ENCODE measurements at regions not wholly inside any gene's neighbourhood (a gene's known extent, or its start where the extent isn't known, plus 50 kb on each side); places are given as distances from the start of the nearest gene placed in this dataset.

DNA sequence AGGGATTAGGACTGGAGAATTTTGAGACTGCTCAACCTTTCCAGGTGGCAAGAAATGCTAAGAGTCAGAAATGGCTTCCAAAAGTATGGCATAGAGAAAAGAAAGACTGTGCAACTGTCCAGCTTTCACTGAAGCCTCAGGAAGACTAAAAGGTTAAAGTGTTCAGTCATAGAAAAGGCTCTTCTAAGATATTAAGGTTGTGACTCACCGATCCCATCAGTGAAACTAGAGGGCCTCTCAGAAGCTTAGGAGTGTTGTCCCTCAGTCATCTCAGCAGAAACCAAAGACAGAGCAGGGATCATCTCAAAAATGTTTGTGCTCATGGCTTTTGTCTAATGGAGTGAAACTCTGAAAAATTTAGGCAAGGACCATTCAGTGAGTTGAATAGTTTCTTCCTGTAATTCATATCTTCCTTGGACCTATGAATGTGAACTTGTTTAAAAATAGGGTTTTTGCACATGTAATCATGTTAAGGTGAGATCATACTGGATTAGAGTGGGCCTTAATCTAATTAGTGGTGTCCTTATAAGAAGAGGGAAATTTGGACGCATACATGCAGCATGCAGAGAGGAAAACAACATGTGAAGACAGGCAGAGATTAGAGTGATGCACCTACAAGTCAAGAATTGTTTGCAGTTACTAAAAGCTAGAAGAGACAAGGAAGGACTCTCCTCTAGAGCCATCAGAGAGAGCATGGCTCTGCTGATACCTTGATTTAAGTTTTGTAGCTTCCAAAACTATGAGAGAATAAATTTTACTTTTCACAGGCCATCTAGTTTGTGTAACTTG lies 71.3 kb downstream of the RPE65 start:
- H3K27ac Mint-ChIP-seq = no peak overlapping the region
- H3K27me3 ChIP-seq (ENCODE audit: control insufficient read depth, insufficient read depth, low read length) = no peaks in the 10 kb centered on the region
- no peak overlapping the region for H3K4me3 Mint-ChIP-seq

DNA sequence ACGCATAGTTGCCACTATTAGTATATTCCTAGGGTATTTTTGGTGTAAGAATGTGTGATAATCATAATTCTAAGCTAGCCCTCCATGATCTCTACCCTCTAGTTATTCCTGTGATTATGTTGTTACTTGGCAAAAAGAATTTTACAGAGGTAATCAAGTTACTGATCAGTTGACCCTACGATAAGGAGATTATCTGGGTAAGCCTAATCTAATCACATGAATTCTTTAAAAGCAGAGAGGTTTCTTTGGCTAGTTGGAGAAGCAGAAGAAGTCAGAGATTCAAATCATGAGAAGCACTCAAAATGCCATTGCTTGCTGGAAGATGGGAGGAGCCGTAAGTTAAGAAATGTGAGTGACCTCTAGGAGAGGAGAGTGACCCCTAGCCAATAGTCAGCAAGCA lies 72.7 kb downstream of the RPE65 start:
- H3K4me1 ChIP-seq (ENCODE audit: control insufficient read depth, insufficient read depth, low read length, poor library complexity, severe bottlenecking) = no peaks in the 10 kb centered on the region
- H3K4me3 ChIP-seq (ENCODE audit: low read depth, low read length) = no peak overlapping the region
- H3K4me1 Mint-ChIP-seq = no peaks in the 10 kb centered on the region
- H3K36me3 ChIP-seq (ENCODE audit: control insufficient read depth, insufficient read depth, low read length) = no peaks in the 10 kb centered on the region
- no peak overlapping the region for H3K27ac Mint-ChIP-seq
- peaks cover 0 to 2% (median 0%) of the 10 kb centered on the region in 7 donors for H3K9me3 Mint-ChIP-seq
- no peak overlapping the region for H3K27ac ChIP-seq (ENCODE audit: insufficient read depth, low read length, poor library complexity, severe bottlenecking)
- DNase-seq = no peak
- H3K27me3 Mint-ChIP-seq = no peaks in the 10 kb centered on the region
- no peak overlapping the region for H3K4me3 Mint-ChIP-seq
- H3K36me3 Mint-ChIP-seq = no peaks in the 10 kb centered on the region
- ATAC-seq (ENCODE audit: low read depth in 2 of 2) = no peak
- no peaks in the 10 kb centered on the region for H3K27me3 ChIP-seq (ENCODE audit: control insufficient read depth, insufficient read depth, low read length)
- H3K9me3 ChIP-seq (ENCODE audit: control insufficient read depth in 2 of 2, low read length in 2 of 2) = no peaks in the 10 kb centered on the region

More for the DNA sequence above, 71.3 kb downstream of the RPE65 start:
- Histone ChIP-seq H3K9me3 (ENCODE audit: control insufficient read depth in 2 of 2, low read length in 2 of 2) (no peaks in the 10 kb centered on the region), H3K27ac (ENCODE audit: insufficient read depth, low read length, poor library complexity, severe bottlenecking) (no peak overlapping the region), H3K4me1 (ENCODE audit: control insufficient read depth, insufficient read depth, low read length, poor library complexity, severe bottlenecking) (no peaks in the 10 kb centered on the region), H3K36me3 (ENCODE audit: control insufficient read depth, insufficient read depth, low read length) (no peaks in the 10 kb centered on the region), H3K4me3 (ENCODE audit: low read depth, low read length) (no peak overlapping the region)
- ATAC-seq (ENCODE audit: low read depth in 2 of 2) (no peak), DNase-seq (no peak)
- no peaks in the 10 kb centered on the region for H3K27me3 Mint-ChIP-seq
- H3K36me3 Mint-ChIP-seq = no peaks in the 10 kb centered on the region
- H3K9me3 Mint-ChIP-seq = peaks cover 0 to 2% (median 0%) of the 10 kb centered on the region in 7 donors
- H3K4me1 Mint-ChIP-seq = no peaks in the 10 kb centered on the region

DNA sequence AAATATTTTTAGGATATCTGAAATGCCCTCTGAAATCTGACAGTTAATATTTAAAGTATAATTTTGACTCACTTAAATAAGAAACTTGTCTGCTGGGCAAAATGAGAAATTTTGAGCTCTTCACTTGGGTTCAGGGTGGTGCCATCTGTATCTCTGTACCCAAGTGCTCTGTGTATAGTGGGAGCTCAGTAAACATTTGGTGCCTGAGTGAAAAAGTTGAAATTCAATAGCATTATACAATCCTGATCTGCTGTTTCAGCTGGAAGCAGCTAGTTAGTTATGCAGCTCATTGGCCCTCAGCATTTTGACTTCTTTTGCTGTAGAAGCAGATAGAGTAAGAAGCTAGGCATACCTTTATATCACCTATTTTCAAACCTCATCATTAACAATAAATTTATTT lies 73.3 kb downstream of the RPE65 start:
- H3K4me3 Mint-ChIP-seq = no peak overlapping the region
- H3K9me3 Mint-ChIP-seq = peaks cover 0 to 2% (median 0%) of the 10 kb centered on the region in 7 donors
- no peak for ATAC-seq (ENCODE audit: low read depth in 2 of 2)
- H3K27me3 Mint-ChIP-seq = no peaks in the 10 kb centered on the region
- H3K36me3 Mint-ChIP-seq = no peaks in the 10 kb centered on the region
- Histone ChIP-seq H3K4me3 (ENCODE audit: low read depth, low read length) (no peak overlapping the region), H3K4me1 (ENCODE audit: control insufficient read depth, insufficient read depth, low read length, poor library complexity, severe bottlenecking) (no peaks in the 10 kb centered on the region), H3K27ac (ENCODE audit: insufficient read depth, low read length, poor library complexity, severe bottlenecking) (no peak overlapping the region), H3K9me3 (ENCODE audit: control insufficient read depth in 2 of 2, low read length in 2 of 2) (no peaks in the 10 kb centered on the region), H3K36me3 (ENCODE audit: control insufficient read depth, insufficient read depth, low read length) (no peaks in the 10 kb centered on the region), H3K27me3 (ENCODE audit: control insufficient read depth, insufficient read depth, low read length) (no peaks in the 10 kb centered on the region)
- H3K4me1 Mint-ChIP-seq = no peaks in the 10 kb centered on the region
- H3K27ac Mint-ChIP-seq = no peak overlapping the region
- DNase-seq = no peak

DNA sequence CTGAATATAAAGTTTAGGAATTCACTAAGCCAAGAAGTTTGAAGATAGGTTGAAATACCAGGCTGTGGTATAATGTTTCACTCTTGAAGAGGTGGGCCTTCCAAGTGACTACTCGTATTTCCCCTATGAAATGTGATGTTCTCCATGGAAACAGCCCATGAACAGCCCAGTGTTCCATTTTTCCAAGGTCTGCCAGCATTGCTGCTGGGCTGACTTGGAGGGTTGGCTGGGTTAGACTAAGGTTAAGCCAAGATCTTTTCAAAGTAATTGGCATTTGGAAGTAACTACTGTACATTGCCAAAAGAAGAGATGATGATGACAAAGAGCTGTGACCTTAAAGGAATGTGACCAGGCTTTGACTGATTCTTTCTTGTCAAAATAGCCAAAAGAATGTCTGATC lies 73.8 kb downstream of the RPE65 start:
- DNase-seq (no peak), ATAC-seq (ENCODE audit: low read depth in 2 of 2) (no peak)
- H3K4me1 Mint-ChIP-seq = no peaks in the 10 kb centered on the region
- H3K4me3 ChIP-seq (ENCODE audit: low read depth, low read length) = no peak overlapping the region
- H3K4me1 ChIP-seq (ENCODE audit: control insufficient read depth, insufficient read depth, low read length, poor library complexity, severe bottlenecking) = no peaks in the 10 kb centered on the region
- H3K27ac Mint-ChIP-seq = no peak overlapping the region
- H3K9me3 ChIP-seq (ENCODE audit: control insufficient read depth in 2 of 2, low read length in 2 of 2) = no peaks in the 10 kb centered on the region
- H3K36me3 ChIP-seq (ENCODE audit: control insufficient read depth, insufficient read depth, low read length) = no peaks in the 10 kb centered on the region
- no peaks in the 10 kb centered on the region for H3K27me3 Mint-ChIP-seq
- H3K9me3 Mint-ChIP-seq = peaks cover 0 to 3% (median 0%) of the 10 kb centered on the region in 7 donors
- no peak overlapping the region for H3K4me3 Mint-ChIP-seq
- no peak overlapping the region for H3K27ac ChIP-seq (ENCODE audit: insufficient read depth, low read length, poor library complexity, severe bottlenecking)
- no peaks in the 10 kb centered on the region for H3K36me3 Mint-ChIP-seq
- no peaks in the 10 kb centered on the region for H3K27me3 ChIP-seq (ENCODE audit: control insufficient read depth, insufficient read depth, low read length)

DNA sequence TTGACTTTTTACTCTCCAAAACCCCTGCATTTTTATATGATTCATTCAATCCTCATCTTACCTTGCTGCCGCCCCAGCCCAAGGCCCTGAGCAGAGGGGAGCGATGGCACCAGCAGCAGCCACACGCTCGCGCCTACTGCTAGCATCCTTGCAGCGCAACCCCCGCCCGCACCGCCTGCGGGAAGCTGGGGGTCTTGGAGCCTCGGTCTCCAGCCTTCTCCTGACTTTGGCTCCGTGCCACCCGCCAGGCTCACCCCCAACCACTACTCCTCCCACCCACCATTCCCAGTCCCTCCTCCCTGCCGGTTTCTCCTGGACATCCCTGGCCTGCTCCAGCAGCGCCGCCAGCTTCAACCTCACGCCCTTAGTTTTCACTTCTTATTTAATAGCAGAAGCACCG lies 76.6 kb downstream of the RPE65 start:
- no peak overlapping the region for H3K4me3 Mint-ChIP-seq
- Histone ChIP-seq H3K4me1 (ENCODE audit: control insufficient read depth, insufficient read depth, low read length, poor library complexity, severe bottlenecking) (no peaks in the 10 kb centered on the region), H3K9me3 (ENCODE audit: control insufficient read depth in 2 of 2, low read length in 2 of 2) (no peaks in the 10 kb centered on the region), H3K4me3 (ENCODE audit: low read depth, low read length) (no peak overlapping the region), H3K27ac (ENCODE audit: insufficient read depth, low read length, poor library complexity, severe bottlenecking) (no peak overlapping the region), H3K36me3 (ENCODE audit: control insufficient read depth, insufficient read depth, low read length) (no peaks in the 10 kb centered on the region), H3K27me3 (ENCODE audit: control insufficient read depth, insufficient read depth, low read length) (no peaks in the 10 kb centered on the region)
- ATAC-seq (ENCODE audit: low read depth in 2 of 2) (no peak), DNase-seq (no peak)
- H3K9me3 Mint-ChIP-seq = peaks cover 0 to 4% (median 0%) of the 10 kb centered on the region in 7 donors
- no peaks in the 10 kb centered on the region for H3K27me3 Mint-ChIP-seq
- H3K36me3 Mint-ChIP-seq = no peaks in the 10 kb centered on the region
- H3K27ac Mint-ChIP-seq = no peak overlapping the region
- no peaks in the 10 kb centered on the region for H3K4me1 Mint-ChIP-seq

DNA sequence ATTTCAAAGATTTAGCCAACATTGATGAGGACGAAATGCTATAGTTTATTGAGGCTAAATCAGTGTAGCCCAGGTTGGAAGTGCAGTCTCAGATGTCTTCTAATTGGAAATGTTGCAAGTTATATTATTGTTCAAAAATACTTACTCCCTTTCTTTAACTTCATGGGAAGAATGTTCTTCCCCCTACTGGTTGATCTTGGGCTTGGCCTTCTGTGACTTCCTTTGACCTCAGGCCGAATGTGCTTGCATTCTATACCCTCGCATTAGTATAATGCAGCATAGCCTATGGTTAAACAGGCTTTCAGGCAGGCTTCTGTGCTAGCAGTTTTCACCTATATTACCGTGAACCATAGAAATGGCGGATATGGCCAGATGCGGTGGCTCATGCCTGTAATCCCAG lies 77.3 kb downstream of the RPE65 start:
- H3K9me3 Mint-ChIP-seq = peaks cover 0 to 4% (median 0%) of the 10 kb centered on the region in 7 donors
- Histone ChIP-seq H3K27ac (ENCODE audit: insufficient read depth, low read length, poor library complexity, severe bottlenecking) (no peak overlapping the region), H3K4me1 (ENCODE audit: control insufficient read depth, insufficient read depth, low read length, poor library complexity, severe bottlenecking) (no peaks in the 10 kb centered on the region), H3K36me3 (ENCODE audit: control insufficient read depth, insufficient read depth, low read length) (no peaks in the 10 kb centered on the region), H3K4me3 (ENCODE audit: low read depth, low read length) (no peak overlapping the region), H3K9me3 (ENCODE audit: control insufficient read depth in 2 of 2, low read length in 2 of 2) (no peaks in the 10 kb centered on the region), H3K27me3 (ENCODE audit: control insufficient read depth, insufficient read depth, low read length) (no peaks in the 10 kb centered on the region)
- DNase-seq = no peak
- no peak overlapping the region for H3K27ac Mint-ChIP-seq
- no peaks in the 10 kb centered on the region for H3K4me1 Mint-ChIP-seq
- H3K4me3 Mint-ChIP-seq = no peak overlapping the region
- H3K36me3 Mint-ChIP-seq = no peaks in the 10 kb centered on the region
- no peaks in the 10 kb centered on the region for H3K27me3 Mint-ChIP-seq
- ATAC-seq (ENCODE audit: low read depth in 2 of 2) = no peak

DNA sequence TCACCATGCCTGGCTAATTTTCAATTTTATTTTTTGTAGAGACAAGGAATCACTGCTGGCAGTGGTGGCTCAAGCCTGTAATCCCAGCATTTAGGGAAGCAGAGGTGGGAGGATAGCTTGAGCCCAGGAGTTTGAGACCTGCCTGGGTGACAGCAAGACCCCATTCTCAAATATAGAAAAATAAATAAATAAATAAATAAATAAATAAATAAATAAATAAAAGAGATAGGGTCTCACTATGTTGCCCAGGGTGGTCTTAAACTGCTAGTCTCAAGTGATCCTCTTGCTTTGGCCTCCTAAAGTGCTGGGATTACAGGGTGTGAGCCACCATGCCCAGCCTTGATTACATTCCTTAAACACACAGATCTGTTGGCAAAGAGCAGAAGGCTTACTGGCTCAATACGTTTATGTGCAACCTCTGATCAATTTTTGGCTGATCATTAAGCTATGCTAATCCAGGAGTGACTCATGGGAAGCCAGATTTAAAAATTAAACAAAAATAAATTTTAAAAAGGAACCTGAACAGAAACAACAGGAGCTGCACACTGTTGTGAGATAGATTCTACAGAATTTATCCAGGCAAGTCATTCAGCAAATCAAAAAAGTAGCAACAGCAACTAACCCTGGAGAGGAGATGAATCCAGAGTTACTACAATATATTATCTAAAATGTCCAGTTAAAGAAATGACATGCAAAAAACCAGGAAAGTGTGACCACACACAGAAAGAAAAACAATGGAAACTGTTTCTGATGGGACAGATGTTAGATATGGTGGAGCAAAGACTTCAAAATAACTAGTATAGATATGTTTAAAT lies 79.4 kb downstream of the RPE65 start:
- Mint-ChIP-seq H3K9me3 (peaks cover 0 to 6% (median 0%) of the 10 kb centered on the region in 7 donors), H3K4me3 (no peak overlapping the region), H3K27me3 (no peaks in the 10 kb centered on the region), H3K27ac (no peak overlapping the region), H3K4me1 (no peaks in the 10 kb centered on the region), H3K36me3 (no peaks in the 10 kb centered on the region)
- Histone ChIP-seq H3K4me1 (ENCODE audit: control insufficient read depth, insufficient read depth, low read length, poor library complexity, severe bottlenecking) (no peaks in the 10 kb centered on the region), H3K36me3 (ENCODE audit: control insufficient read depth, insufficient read depth, low read length) (no peaks in the 10 kb centered on the region), H3K27ac (ENCODE audit: insufficient read depth, low read length, poor library complexity, severe bottlenecking) (no peak overlapping the region), H3K4me3 (ENCODE audit: low read depth, low read length) (no peak overlapping the region), H3K9me3 (ENCODE audit: control insufficient read depth in 2 of 2, low read length in 2 of 2) (no peaks in the 10 kb centered on the region), H3K27me3 (ENCODE audit: control insufficient read depth, insufficient read depth, low read length) (no peaks in the 10 kb centered on the region)
- DNase-seq (no peak), ATAC-seq (ENCODE audit: low read depth in 2 of 2) (no peak)
